GM18858 (cell line): ENCODE measurements at regions not wholly inside any gene's neighbourhood (a gene's known extent, or its start where the extent isn't known, plus 50 kb on each side); places are given as distances from the start of the nearest gene placed in this dataset.
"Not testable (repeated sequence)": the region's sequence is repeated elsewhere in the genome, so short reads cannot be mapped to it uniquely, and the experiment has no call there.

Experiments
- ATAC-seq: cut with Tn5 transposase; IDR thresholded peaks from one replicate; pipeline ENCODE4 v1.9.1; 2021; ENCODE audit not compliant: unreplicated experiment

DNA sequence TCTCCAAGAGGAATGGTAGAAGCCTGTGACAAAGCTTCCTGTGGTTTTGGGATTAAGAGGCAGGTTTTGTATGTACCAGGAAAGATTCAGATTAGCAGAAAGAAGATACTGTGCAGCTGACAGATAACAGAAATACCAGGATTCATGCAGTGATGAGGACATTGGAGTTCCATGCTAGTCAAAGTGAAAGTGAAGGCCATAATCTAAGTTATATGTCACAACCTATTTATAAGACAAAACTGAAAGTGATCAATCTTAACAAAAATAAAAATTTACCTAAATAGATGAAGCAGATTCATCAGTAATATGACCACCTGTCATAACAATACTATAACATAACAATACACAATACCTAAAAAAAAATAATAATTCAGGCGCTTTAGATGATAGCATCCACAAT is 1305.2 kb upstream of the PCDH9 start:
- ATAC-seq = peak; percentile 69

DNA sequence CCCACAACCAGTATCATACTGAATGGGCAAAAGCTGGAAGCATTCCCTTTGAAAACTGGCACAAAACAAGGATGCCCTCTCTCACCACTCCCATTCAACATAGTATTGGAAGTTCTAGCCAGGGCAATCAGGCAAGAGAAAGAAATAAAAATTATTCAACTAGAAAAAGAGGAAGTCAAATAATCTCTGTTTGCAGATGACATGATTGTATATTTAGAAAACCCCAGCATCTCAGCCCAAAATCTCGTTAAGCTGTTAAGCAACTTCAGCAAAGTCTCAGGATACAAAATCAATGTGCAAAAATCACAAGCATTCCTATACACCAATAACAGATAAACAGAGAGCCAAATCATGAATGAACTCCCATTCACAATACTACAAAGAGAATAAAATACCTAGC is 1297.0 kb upstream of the PCDH9 start:
- not testable (repeated sequence) for ATAC-seq

DNA sequence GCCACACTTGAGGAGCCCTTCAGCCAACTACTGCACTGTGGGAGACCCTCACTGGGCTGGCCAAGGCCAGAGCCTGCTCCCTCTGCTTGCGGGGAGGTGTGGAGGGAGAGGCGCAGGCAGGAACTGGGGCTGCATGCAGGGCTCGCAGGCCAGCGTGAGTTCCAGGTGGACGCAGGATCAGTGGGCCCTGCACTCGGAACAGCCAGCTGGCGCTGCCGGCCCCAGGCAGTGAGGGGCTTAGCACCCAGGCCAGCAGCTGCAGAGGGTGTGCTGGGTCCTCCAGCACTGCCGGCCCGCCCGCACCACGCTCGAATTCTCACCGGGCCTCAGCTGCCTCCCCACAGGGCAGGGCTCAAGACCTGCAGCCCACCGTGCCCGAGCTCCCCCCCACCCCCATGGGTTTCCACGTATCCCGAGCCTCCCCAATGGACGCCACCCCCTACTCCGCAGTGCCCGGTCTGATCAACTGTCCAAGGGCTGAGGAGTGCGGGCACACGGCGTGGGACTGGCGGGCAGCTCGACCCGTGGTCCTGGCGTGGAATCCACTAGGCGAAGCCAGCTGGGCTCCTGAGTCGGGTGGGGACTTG is 1293.8 kb upstream of the PCDH9 start:
- ATAC-seq = no peak

DNA sequence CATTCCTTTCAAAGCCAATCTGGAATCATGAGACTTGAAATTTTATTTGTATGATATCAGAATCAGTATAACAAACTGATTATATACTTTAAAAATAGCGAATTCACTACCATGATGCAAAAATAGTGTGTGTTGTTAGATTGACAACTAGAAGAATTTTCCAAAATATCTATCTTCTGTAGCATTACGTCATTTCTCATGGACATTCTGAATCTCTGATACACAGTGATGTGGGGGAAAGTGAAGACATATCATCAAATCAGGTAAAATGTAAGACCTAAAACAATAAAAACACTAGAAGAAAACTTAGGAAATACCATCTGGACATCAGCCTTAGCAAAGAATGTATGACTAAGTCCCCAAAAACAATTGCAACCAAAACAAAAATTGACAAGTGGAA is 1292.0 kb upstream of the PCDH9 start:
- no peak for ATAC-seq

DNA sequence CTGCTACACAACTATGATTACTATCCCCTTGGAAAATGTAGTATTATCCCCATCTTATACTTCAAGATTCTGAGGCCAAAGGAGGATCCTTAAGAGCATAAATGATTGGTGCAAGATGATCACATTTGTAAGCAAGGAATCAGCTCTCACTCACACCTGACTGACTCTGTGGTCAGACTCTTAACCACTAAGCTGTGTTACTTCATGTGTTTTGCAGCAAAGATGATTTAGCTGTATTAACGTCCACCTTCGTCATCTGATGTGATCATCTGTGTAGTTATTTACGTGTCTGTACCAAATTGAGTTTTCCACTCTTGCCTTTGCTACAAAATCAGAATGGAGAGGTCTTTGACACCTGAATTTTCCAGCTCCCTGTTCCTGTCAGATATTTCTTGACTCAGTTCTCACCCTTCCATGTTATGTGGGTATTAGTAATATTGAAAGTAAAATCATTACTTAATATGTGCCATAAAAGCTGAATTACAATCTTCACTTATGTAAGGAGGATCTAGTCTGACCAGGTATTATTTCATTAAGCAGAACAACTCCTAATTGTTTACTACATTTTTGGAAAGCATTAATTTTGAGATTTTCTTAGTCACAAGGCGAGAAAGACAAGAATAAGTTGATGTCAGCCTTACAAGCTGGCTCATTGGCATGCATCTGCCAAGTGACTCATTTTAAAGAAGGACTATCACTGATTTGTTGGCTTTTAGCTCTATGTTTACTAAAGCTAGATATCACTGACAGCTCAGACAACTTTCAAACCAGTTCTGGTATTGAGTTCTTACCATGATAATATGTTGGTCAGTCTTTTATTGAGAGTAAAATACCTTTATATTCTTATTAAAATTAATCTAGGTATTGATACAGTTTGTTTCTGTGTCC is 1279.8 kb upstream of the PCDH9 start:
- peak; percentile 66 for ATAC-seq

DNA sequence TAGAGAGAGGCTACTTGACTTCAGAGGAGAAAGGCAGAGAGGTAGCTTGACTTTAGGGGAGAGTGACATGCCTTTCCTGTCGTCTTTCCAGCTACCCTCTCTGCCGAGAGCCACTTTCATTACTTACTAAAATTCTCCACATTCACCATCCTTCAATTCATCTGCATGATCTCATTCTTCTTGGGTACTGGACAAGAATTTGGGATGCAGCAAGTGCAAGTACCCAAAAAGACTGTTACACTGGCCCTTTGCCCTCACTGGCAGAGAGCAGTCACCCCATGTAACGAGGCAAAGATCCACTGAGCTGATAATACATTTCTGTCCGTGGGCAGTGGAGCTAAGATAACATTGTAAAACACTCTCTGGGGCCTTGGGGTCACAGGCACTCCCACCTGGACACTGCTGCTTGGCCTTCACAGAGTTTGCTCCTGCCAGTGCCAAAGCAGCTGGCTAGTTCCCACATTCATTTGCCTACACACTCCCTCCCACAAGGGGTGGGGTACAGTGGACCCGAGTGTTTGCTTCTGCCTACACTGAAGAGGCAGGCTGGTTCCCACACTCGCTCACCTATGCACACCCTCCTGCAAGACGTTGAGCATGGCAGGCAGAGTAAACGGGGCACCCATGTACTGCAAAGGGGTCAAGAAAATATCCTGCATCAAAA is 1276.9 kb upstream of the PCDH9 start:
- no peak for ATAC-seq

DNA sequence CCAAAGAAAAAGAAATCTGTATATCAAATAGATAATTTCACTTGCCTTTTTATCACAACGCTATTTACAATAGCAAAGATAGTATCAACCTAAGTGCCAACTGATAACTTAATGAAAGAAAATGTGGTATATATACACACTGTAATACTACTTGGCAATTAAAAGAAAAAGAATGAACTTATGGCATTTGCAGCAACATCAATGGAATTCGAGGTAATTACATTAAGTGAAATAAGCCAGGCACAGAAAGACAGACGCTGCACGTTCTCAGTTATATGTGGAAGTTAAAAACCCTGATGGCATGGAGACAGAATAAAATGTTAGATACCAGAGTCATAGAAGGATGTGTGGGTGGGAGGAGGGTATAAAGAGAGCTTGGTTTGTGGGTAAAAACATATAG is 1260.5 kb upstream of the PCDH9 start:
- ATAC-seq = no peak

DNA sequence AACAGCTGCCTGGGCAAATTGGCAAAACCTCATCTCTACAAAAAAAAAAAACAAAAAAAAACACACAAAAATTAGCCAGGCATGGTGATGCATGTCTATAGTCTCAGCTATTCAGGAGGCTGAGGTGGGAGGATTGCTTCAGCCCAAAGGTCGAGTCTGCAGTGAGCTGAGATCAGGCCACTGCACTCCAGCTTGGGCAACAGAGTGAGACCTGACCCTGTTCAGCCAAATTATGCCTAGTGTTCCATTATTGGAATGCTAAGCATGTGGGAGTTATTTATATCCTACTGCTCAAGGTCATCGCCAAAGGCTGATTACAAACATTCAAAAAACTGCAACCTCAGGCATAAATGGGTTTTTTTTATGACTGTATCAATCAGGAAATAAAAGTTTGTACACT is 1251.0 kb upstream of the PCDH9 start:
- ATAC-seq = no peak

DNA sequence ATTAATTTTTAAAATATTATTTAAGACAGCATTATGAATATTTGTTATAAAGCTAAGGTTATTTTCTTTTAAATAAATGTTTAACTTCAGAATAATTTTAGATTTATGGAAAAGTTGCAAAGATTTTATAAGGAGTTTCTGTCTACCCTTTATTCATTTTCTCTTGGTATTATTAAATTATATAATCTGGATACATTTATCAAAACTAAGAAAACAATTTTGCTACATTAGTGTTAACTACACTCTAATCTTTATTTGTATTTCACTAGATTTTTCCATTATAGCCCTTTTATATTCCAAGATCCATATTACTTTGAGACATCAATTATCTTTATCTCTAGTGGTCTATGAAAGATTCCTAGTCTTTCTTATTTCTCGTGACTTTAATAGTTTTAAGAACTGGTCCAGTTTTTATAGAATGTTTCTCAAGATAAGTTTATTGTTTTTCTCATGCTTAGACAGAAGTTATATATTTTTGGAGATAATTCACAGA is 1243.7 kb upstream of the PCDH9 start:
- no peak for ATAC-seq

DNA sequence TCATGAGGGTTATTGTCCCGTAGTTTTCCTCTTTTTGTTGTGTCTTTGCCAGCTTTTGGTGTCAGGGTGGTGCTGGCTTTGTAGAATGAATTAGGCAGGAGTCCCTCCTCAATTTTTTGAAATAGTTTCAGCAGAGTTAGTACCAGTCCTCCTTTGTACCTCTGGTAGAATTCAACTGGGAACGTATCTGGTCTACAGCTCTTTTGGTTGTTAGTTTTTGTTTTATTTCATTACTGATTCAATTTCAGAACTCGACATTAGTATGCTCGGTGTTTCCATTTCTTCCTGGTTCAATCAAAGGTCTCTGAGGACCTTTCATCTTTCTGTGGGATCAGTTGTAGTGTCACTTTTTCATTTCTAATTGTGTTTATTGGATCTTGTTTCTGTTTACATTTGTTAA is 1237.0 kb upstream of the PCDH9 start:
- no peak for ATAC-seq

DNA sequence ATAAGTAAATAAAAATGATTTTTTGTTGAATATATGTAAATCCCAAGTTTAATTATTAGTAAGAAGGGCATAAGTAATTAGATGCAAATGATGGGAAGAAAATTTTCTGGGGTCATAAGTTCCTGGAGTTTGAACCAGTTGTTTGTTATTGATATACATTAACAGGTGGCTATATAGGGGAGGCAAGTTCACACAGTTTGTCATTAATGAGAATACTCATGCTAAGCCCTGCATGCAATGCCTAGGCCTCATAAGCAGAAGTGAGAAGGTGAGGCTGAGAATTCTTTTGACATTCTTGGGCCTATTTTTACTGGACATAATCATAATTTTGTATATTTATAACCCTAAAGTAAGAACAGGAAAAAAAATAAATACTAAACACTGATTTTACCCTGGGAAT is 1210.7 kb upstream of the PCDH9 start:
- ATAC-seq = no peak

DNA sequence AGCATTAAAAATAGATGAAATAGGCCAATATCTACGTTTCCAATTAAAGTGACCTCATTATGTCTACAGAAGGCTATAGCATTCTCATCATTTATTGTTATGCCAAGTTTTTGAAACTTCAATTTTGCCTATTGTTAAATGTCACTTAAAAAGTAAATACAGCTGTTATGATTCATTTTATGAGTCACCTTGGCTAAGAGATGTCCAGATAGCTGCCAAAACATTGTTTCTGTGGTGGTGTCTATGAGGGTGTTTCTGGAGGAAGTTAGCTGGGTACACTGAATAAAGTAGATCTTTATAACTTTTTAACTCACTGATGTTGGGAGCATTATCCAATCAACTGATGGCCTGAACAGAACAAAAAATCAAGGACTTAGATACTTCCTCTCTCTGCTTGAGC is 1209.7 kb upstream of the PCDH9 start:
- no peak for ATAC-seq

DNA sequence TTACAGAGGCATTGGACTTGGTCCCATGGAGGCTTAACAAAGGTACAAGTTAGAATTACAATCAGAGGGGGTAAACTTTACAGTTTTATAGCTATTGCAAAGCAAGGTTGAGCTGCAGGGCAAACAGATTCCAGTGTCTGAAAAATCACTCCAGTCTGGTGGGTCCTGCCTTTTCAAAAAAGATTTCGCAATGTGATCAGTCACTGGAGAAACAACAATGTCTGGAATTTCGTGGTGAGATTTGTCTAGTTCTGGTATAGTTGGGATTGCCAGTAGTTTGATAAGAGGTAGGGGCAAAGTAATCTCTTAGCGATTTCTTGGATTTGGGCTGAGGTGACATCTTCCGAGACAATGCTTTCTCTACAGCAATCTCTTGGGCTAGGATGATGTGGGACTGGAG is 1198.2 kb upstream of the PCDH9 start:
- no peak for ATAC-seq

DNA sequence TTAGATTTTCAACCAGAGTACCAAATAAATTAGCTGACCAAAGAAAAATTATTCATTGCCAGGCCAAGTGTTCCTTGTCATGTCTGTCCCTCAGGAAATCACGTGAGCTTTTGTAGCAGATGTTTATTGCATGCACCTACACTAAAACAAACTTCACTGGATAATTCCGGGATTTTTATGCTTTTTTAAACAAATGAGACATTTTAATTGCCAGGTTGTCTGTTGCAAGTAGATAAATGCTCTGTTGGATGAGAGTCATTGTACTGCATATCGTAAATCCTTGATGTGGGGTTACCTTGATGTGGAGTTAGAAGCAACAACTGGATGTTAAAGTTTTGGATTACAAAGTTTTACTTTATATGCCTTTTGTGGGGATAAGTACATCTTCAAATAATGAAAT is 1187.7 kb upstream of the PCDH9 start:
- ATAC-seq = no peak

DNA sequence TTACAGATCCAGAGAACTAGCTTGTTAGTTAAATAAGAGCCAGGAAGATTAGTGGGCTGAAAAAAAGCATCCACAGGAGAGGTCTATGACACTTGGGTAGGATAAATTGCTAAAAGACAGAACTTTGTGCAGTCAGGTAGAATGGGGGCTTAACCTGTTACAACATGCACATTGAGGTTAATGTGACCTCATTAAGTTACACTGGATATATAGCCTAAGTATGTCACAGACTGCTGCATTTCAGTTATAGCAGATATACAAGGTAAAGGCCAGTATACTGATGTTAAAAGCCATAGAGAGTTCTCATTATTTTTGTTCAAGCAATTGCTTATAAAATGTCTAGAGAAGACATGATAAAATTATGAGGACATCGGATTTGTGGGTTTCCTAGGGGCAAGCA is 1179.9 kb upstream of the PCDH9 start:
- no peak for ATAC-seq

DNA sequence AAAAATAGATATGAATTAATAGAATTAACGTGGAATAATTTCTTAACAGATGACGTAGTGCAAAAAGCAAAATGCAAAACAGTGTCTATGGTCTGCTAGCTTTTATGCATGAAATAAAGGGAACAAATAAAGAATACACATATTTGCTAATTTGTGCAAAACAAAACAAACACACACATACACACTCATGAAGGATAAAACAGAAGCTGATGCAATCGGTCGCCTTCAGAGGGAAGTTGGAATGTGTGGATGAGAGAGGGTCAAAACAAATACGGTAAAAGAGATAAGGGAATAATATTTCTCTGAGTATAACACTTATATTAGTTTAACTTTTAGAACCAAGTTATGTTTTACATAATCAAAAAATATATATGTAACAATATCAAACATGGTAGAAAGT is 1160.9 kb upstream of the PCDH9 start:
- ATAC-seq = no peak

DNA sequence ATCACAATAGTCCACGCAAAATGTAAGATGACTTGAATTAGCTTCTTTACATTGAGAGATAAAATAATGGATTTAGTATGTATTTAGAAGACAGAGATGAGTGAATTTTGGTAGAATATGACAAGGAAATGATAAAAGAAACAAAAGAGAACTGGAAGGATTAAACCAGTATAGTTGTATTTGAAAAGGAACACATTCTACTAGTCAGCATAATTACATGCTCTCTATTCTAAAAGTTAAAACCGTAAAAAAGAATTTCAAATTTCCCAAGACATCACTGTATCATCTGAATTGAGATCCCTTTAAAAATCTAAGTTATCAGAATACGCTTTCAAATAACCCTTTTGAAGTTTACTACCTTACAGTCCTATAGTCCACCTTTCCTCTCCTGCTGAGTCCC is 1156.7 kb upstream of the PCDH9 start:
- ATAC-seq = no peak

DNA sequence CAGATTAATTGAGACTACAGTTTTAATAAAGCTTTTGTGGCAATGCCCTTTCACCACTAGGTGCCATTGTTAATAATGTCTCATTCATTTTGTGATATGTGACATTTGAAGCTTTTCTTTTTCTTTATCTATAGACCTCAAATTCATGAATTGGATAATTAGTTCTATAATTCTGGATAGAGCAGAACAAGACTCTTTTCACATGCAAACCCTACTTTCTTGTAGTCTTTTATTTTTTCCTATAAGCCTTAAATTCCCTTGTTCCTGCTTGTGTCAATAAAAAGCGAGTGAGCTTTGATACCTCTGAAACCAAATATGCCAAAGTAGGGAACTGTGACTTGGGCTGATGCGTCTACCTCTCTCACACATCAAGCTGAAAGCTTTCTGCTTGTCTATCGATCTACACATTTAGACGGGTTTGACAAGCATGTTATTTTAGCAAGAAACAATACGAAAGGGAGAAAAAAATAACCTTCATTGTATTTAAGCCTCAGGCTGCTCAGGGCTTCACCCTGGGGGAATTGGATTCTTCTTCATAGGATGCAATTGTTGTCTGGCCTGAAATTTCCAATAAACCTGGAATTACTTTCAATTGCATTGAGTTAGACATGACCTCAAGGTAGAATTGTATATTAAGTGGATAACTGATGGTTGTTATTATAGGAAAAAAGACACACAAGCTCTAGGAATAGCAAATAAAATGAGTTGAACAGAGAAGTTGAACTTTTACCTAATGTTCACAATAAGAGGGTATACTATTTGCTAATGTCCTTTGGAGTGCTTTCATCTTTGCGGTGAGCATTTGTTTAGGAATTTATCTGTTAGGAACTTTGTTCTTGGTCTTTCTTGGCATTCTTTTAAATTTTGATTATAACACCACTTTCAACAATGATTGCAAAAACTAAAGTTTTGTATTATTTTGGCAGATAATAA is 1150.2 kb upstream of the PCDH9 start:
- no peak for ATAC-seq

DNA sequence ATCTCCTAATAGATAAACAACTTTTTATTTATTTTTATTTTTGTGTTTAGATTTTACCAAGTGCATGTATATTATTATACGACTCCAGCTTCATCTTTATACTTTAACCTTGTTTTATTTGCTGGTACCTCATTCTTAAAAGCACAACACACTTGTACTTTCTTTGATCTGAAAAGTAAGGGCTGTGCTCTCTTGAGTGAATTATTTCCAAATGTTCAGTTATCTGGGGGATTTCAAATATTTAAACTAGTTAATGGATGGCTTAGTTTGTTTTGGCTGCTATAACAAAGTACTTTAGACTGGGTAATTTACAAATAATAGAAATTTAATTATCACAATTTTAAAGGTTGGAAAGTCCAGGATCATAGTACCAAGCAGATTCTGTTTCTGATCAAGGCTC is 1148.2 kb upstream of the PCDH9 start:
- ATAC-seq = no peak

DNA sequence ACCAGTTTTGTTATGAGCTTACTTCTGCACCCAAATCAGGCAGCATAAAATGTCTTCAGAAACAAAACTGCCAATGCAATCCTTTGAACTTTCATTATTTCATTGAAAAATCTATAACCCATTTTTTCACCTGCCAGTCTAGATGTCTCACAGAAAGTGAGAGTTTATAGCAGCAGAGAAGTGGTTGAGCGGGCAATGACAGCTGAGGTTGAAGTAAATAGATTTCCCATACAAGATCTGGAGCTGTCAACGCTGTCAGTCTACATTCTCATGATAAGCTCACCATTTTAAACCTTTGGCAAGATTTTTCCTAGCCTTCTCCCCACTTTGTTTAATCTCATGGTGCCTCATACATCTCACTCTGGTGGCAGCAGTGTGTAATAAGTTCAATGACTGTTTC is 1144.9 kb upstream of the PCDH9 start:
- ATAC-seq = no peak

DNA sequence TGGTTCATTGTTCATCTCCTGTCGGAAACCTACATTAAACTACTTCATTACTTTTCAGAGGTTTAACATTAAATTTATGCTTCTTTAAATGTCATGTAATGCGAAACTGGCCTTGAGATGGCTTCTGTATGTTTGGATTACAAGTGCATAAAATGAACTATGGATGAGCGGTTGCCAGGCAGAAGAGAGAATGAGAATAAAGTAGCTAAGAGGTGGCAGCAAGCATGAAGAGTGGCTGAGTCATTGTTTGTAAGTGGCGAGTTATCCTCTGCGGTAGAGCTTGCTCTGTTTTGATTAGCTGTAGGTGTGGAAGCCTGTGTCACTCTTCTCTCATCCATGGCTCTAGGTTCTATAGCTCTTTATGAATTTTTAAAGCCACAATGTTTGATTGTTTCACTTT is 1139.6 kb upstream of the PCDH9 start:
- no peak for ATAC-seq
